ENCODE measurements at regions not wholly inside any gene's neighbourhood (a gene's known extent, or its start where the extent isn't known, plus 50 kb on each side); places are given as distances from the start of the nearest gene placed in this dataset.

GRCh38 chr5:29780401-29780800 is 1413.1 kb upstream of the CDH6 start:
- TF ChIP-seq, protein P1, sequence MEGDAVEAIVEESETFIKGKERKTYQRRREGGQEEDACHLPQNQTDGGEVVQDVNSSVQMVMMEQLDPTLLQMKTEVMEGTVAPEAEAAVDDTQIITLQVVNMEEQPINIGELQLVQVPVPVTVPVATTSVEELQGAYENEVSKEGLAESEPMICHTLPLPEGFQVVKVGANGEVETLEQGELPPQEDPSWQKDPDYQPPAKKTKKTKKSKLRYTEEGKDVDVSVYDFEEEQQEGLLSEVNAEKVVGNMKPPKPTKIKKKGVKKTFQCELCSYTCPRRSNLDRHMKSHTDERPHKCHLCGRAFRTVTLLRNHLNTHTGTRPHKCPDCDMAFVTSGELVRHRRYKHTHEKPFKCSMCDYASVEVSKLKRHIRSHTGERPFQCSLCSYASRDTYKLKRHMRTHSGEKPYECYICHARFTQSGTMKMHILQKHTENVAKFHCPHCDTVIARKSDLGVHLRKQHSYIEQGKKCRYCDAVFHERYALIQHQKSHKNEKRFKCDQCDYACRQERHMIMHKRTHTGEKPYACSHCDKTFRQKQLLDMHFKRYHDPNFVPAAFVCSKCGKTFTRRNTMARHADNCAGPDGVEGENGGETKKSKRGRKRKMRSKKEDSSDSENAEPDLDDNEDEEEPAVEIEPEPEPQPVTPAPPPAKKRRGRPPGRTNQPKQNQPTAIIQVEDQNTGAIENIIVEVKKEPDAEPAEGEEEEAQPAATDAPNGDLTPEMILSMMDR (IDR thresholded peaks at IDR 0.05), result no peak
- no peak for TF ChIP-seq POLR2A (IDR thresholded peaks at IDR 0.05)
